Fibroblast of peridontal ligament (primary cell): ENCODE measurements at regions not wholly inside any gene's neighbourhood (a gene's known extent, or its start where the extent isn't known, plus 50 kb on each side); places are given as distances from the start of the nearest gene placed in this dataset.

Source experiments
- DNase-seq: peaks from one replicate; pipeline ENCODE4 v3.0.0-alpha.2; 2010; ENCODE audit errors: extremely low read depth

GRCh38 chr7:96638669-96639068 lies 71.0 kb downstream of the SEM1 start:
- DNase-seq, result no peak

- DNase-seq, result no peak
Observed at GRCh38 chr7:96637522-96637921, 72.1 kb downstream of the SEM1 start.

- peak; percentile 38 for DNase-seq
Observed at GRCh38 chr7:96636979-96637378, 72.7 kb downstream of the SEM1 start.

- peak; percentile 90 for DNase-seq
Observed at GRCh38 chr7:96636342-96636860, 73.2 kb downstream of the SEM1 start.

GRCh38 chr7:96629884-96630283 lies 79.8 kb downstream of the SEM1 start:
- DNase-seq, result no peak

- DNase-seq, result no peak
Observed at GRCh38 chr7:96624954-96625353, 84.7 kb downstream of the SEM1 start.

- no peak for DNase-seq
Observed at GRCh38 chr7:96621932-96622331, 87.7 kb downstream of the SEM1 start.

GRCh38 chr7:96614154-96614867 lies 95.3 kb downstream of the SEM1 start:
- no peak for DNase-seq

GRCh38 chr7:96612034-96612433 lies 97.6 kb downstream of the SEM1 start:
- no peak for DNase-seq

GRCh38 chr7:96605045-96605716 lies 104.5 kb downstream of the SEM1 start:
- DNase-seq, result no peak

- no peak for DNase-seq
Observed at GRCh38 chr7:96599288-96599936, 110.2 kb downstream of the SEM1 start.

GRCh38 chr7:96598421-96598820 lies 111.2 kb downstream of the SEM1 start:
- no peak for DNase-seq

GRCh38 chr7:96596120-96596826 lies 113.4 kb downstream of the SEM1 start:
- peak; percentile 35 for DNase-seq

GRCh38 chr7:96591900-96592676 lies 117.6 kb downstream of the SEM1 start:
- DNase-seq, result no peak

- DNase-seq, result no peak
Observed at GRCh38 chr7:96591159-96591899, 118.3 kb downstream of the SEM1 start.

GRCh38 chr7:96589038-96589437 lies 120.6 kb downstream of the SEM1 start:
- DNase-seq, result no peak

GRCh38 chr7:96579119-96579518 lies 130.5 kb downstream of the SEM1 start:
- no peak for DNase-seq

GRCh38 chr7:96578606-96579005 lies 131.0 kb downstream of the SEM1 start:
- no peak for DNase-seq

- no peak for DNase-seq
Observed at GRCh38 chr7:96563409-96563808, 146.2 kb downstream of the SEM1 start.

- no peak for DNase-seq
Observed at GRCh38 chr7:96562966-96563365, 146.7 kb downstream of the SEM1 start.

GRCh38 chr7:96562458-96562857 lies 147.2 kb downstream of the SEM1 start:
- no peak for DNase-seq
